ENCODE measurements at regions not wholly inside any gene's neighbourhood (a gene's known extent, or its start where the extent isn't known, plus 50 kb on each side); places are given as distances from the start of the nearest gene placed in this dataset.

GRCh38 chr15:93206893-93207292 lies 117.9 kb upstream of the RGMA start:
- TF ChIP-seq, protein P1, sequence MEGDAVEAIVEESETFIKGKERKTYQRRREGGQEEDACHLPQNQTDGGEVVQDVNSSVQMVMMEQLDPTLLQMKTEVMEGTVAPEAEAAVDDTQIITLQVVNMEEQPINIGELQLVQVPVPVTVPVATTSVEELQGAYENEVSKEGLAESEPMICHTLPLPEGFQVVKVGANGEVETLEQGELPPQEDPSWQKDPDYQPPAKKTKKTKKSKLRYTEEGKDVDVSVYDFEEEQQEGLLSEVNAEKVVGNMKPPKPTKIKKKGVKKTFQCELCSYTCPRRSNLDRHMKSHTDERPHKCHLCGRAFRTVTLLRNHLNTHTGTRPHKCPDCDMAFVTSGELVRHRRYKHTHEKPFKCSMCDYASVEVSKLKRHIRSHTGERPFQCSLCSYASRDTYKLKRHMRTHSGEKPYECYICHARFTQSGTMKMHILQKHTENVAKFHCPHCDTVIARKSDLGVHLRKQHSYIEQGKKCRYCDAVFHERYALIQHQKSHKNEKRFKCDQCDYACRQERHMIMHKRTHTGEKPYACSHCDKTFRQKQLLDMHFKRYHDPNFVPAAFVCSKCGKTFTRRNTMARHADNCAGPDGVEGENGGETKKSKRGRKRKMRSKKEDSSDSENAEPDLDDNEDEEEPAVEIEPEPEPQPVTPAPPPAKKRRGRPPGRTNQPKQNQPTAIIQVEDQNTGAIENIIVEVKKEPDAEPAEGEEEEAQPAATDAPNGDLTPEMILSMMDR (conservative IDR thresholded peaks at IDR 0.05) = no peak
- no peak for TF ChIP-seq ZFX (IDR thresholded peaks at IDR 0.05)

Measured in C4-2B (cell line).